T-cell (primary cell): ENCODE measurements at regions not wholly inside any gene's neighbourhood (a gene's known extent, or its start where the extent isn't known, plus 50 kb on each side); places are given as distances from the start of the nearest gene placed in this dataset.

ENCODE experiments used
- ATAC-seq, 4 experiments: fragments of 200-7000 bp in 3 of 4; fragments of 150-1000 bp in 1 of 4; cut with Tn5 transposase; replicated peaks in 1 of 4; 1 replicate in 3 of 4; 2 replicates in 1 of 4; pipeline ENCODE4 v1.10.0; 2021; ENCODE audit warnings: moderate library complexity in 3 of 4, mild to moderate bottlenecking in 2 of 4, moderate number of reproducible peaks in 1 of 4
- CTCF ChIA-PET, 2 donors: fragments of 300-600 bp; sonication (Branson Sonifier 250); formaldehyde crosslinking; loops; one replicate each; lab custom pipeline; 2022; ENCODE audit warnings: antibody characterized with exemption in 2 of 2; lab: Charles Lee
- POLR2A ChIA-PET, 2 donors: fragments of 300-600 bp; sonication (Branson Sonifier 250); formaldehyde crosslinking; loops; one replicate each; lab custom pipeline; 2022; ENCODE audit warnings: antibody characterized with exemption in 2 of 2; lab: Charles Lee
- DNase-seq, 35 experiments: peaks; one replicate each; pipeline versions ENCODE4 v3.0.0 to v3.0.0-alpha.2; 2013 to 2023
- H3K27ac ChIP-seq: one replicate; pipeline ENCODE4 v1.5.1; 2013; ENCODE audit warnings: low read length
- H3K27me3 ChIP-seq, 2 experiments: replicated peaks in 1 of 2; 1 replicate in 1 of 2; 2 replicates in 1 of 2; pipeline versions ENCODE4 v1.6.1 to v1.7.0; 2013; ENCODE audit warnings: low read length in 1 of 2, mixed read lengths in 1 of 2; ENCODE audit not compliant: control insufficient read depth in 2 of 2, insufficient read depth in 2 of 2; ENCODE audit errors: extremely low read depth in 1 of 2
- H3K36me3 ChIP-seq, 2 donors: 1 replicate in 1 of 2; 2 replicates in 1 of 2; pipeline versions ENCODE4 v1.6.1 to v1.7.0; 2013; ENCODE audit warnings: low read length in 1 of 2; ENCODE audit not compliant: control insufficient read depth in 2 of 2, insufficient read depth in 1 of 2; ENCODE audit errors: extremely low read depth in 1 of 2
- H3K4me1 ChIP-seq, 2 experiments: 1 replicate in 1 of 2; 2 replicates in 1 of 2; pipeline versions ENCODE4 v1.6.1 to v1.7.0; 2013; ENCODE audit warnings: low read length in 2 of 2, mixed read lengths in 1 of 2; ENCODE audit not compliant: insufficient read depth in 2 of 2, control insufficient read depth in 1 of 2; ENCODE audit errors: extremely low read depth in 1 of 2
- H3K4me3 ChIP-seq, 2 donors: 1 replicate in 1 of 2; 2 replicates in 1 of 2; pipeline versions ENCODE4 v1.5.1 to v1.7.0; 2013; ENCODE audit warnings: mild to moderate bottlenecking in 2 of 2, low read length in 1 of 2, moderate library complexity in 1 of 2; ENCODE audit not compliant: control insufficient read depth in 1 of 2; ENCODE audit errors: extremely low read depth in 1 of 2
- H3K9me3 ChIP-seq: 2 replicates; pipeline ENCODE4 v1.7.0; 2013
- H3K27ac Mint-ChIP-seq, 2 donors: one replicate each; pipeline ENCODE4 v1.8.0; 2020 to 2021; ENCODE audit warnings: mild to moderate bottlenecking in 2 of 2, mixed read lengths in 2 of 2
- H3K27me3 Mint-ChIP-seq, 2 donors: one replicate each; pipeline ENCODE4 v1.8.0; 2021 to 2022; ENCODE audit warnings: mixed read lengths in 2 of 2
- H3K36me3 Mint-ChIP-seq: one replicate; pipeline ENCODE4 v1.8.0; 2021; ENCODE audit warnings: mixed read lengths
- H3K4me1 Mint-ChIP-seq, 3 donors: one replicate each; pipeline ENCODE4 v1.8.0; 2020 to 2022; ENCODE audit warnings: mixed read lengths in 3 of 3, mild to moderate bottlenecking in 1 of 3
- H3K4me3 Mint-ChIP-seq, 3 donors: one replicate each; pipeline ENCODE4 v1.8.0; 2020 to 2022; ENCODE audit warnings: mild to moderate bottlenecking in 3 of 3, mixed read lengths in 3 of 3, moderate library complexity in 3 of 3
- H3K9me3 Mint-ChIP-seq, 3 donors: one replicate each; pipeline ENCODE4 v1.8.0; 2020 to 2022; ENCODE audit warnings: mixed read lengths in 3 of 3
- WGBS: methylation state at CpG from one replicate; pipeline ENCODE4 v1.1.5; 2013; ENCODE audit warnings: missing lambda C conversion rate; ENCODE audit not compliant: insufficient coverage; 5-methylcytosine and 5-hydroxymethylcytosine counted together

- Mint-ChIP-seq H3K9me3 (peaks cover 0 to 13% (median 5%) of the 10 kb centered on the region in 3 donors), H3K27me3 (no peaks in the 10 kb centered on the region), H3K27ac (no peak overlapping the region), H3K4me3 (no peak overlapping the region), H3K36me3 (no peaks in the 10 kb centered on the region), H3K4me1 (no peaks in the 10 kb centered on the region)
- ChIA-PET CTCF (interaction anchor here in 1 of 2 donors (0.6 kb wide), 1 partner anchor 44 kb away, joined by 3 read pairs; no protein-coding TSS in a partner anchor), POLR2A (no interaction called here)
- Histone ChIP-seq H3K36me3 (no peaks in the 10 kb centered on the region), H3K9me3 (no peaks in the 10 kb centered on the region), H3K4me1 (no peaks in the 10 kb centered on the region), H3K27ac (no peak overlapping the region), H3K4me3 (no peak overlapping the region), H3K27me3 (no peaks in the 10 kb centered on the region)
- DNase-seq (no peak), ATAC-seq (no peak)
Measured at GRCh38 chr16:76899767-76900166, 291.2 kb upstream of the MON1B start.

GRCh38 chr16:76900285-76901263, 290.4 kb upstream of the MON1B start:
- Histone ChIP-seq H3K27ac (no peak overlapping the region), H3K4me1 (no peaks in the 10 kb centered on the region), H3K4me3 (no peak overlapping the region), H3K27me3 (no peaks in the 10 kb centered on the region), H3K9me3 (no peaks in the 10 kb centered on the region), H3K36me3 (no peaks in the 10 kb centered on the region)
- ChIA-PET CTCF (interaction anchor here in 1 of 2 donors (0.6 kb wide), 1 partner anchor 45 kb away, joined by 3 read pairs; no protein-coding TSS in a partner anchor), POLR2A (no interaction called here)
- Mint-ChIP-seq H3K36me3 (no peaks in the 10 kb centered on the region), H3K27me3 (no peaks in the 10 kb centered on the region), H3K27ac (no peak overlapping the region), H3K4me3 (no peak overlapping the region), H3K4me1 (no peaks in the 10 kb centered on the region), H3K9me3 (peaks cover 0 to 13% (median 2%) of the 10 kb centered on the region in 3 donors)
- DNase-seq = no peak
- no CpG with 5 or more reads among the region's 6 CpGs for WGBS
- ATAC-seq = no peak

DNA sequence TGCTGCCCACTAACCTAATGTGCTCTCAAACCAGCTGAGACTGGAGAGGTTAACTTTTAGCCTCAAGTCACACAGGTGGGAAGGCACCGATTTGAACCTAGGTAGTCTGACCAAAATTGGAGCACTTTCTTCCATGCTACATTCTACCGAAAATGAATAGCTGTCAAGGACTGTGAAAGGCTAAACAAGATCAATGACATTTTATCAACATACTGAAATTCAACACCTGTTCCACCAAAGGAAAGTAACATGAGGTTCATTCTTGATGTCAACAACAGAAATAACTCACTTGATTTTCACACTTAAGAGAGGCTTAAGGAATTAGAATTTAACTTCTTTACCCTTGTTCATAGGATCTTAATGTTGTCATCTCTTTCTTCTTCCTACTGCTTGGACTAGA, 284.4 kb upstream of the MON1B start:
- DNase-seq = no peak
- no peaks in the 10 kb centered on the region for H3K36me3 Mint-ChIP-seq
- no peak overlapping the region for H3K4me3 Mint-ChIP-seq
- no peaks in the 10 kb centered on the region for H3K4me1 Mint-ChIP-seq
- no peak overlapping the region for H3K27ac Mint-ChIP-seq
- H3K27me3 ChIP-seq = no peaks in the 10 kb centered on the region
- no peak overlapping the region for H3K27ac ChIP-seq
- ChIA-PET POLR2A (no interaction called here), CTCF (no interaction called here)
- no peaks in the 10 kb centered on the region for H3K9me3 ChIP-seq
- H3K4me1 ChIP-seq = no peaks in the 10 kb centered on the region
- H3K4me3 ChIP-seq = no peak overlapping the region
- no peaks in the 10 kb centered on the region for H3K36me3 ChIP-seq
- H3K27me3 Mint-ChIP-seq = no peaks in the 10 kb centered on the region
- H3K9me3 Mint-ChIP-seq = peaks cover 0 to 7% (median 2%) of the 10 kb centered on the region in 3 donors
- WGBS = no CpG with 5 or more reads among the region's 2 CpGs
- ATAC-seq = no peak

- Histone ChIP-seq H3K27me3 (no peaks in the 10 kb centered on the region), H3K4me1 (no peaks in the 10 kb centered on the region), H3K36me3 (no peaks in the 10 kb centered on the region), H3K4me3 (no peak overlapping the region), H3K9me3 (no peaks in the 10 kb centered on the region), H3K27ac (no peak overlapping the region)
- H3K4me1 Mint-ChIP-seq = no peaks in the 10 kb centered on the region
- no peak overlapping the region for H3K27ac Mint-ChIP-seq
- POLR2A ChIA-PET = no interaction called here
- CTCF ChIA-PET = no interaction called here
- no CpG with 5 or more reads among the region's 3 CpGs for WGBS
- H3K9me3 Mint-ChIP-seq = peaks cover 0 to 4% (median 2%) of the 10 kb centered on the region in 3 donors
- H3K27me3 Mint-ChIP-seq = no peaks in the 10 kb centered on the region
- H3K4me3 Mint-ChIP-seq = no peak overlapping the region
- ATAC-seq (no peak), DNase-seq (no peak)
- H3K36me3 Mint-ChIP-seq = no peaks in the 10 kb centered on the region
Measured at GRCh38 chr16:76910931-76911330, 280.1 kb upstream of the MON1B start.

- peaks cover 0 to 5% (median 0%) of the 10 kb centered on the region in 3 donors for H3K9me3 Mint-ChIP-seq
- no peak overlapping the region for H3K27ac Mint-ChIP-seq
- ATAC-seq (no peak), DNase-seq (no peak)
- ChIA-PET CTCF (no interaction called here), POLR2A (interaction anchor here in 1 of 2 donors (0.6 kb wide), 2 partner anchors 12 to 421 kb away, joined by 3 to 8 read pairs; no protein-coding TSS in a partner anchor)
- no peak overlapping the region for H3K4me3 ChIP-seq
- H3K4me3 Mint-ChIP-seq = no peak overlapping the region
- H3K4me1 Mint-ChIP-seq = no peaks in the 10 kb centered on the region
- no peaks in the 10 kb centered on the region for H3K36me3 Mint-ChIP-seq
- H3K4me1 ChIP-seq = no peaks in the 10 kb centered on the region
- no peak overlapping the region for H3K27ac ChIP-seq
- no peaks in the 10 kb centered on the region for H3K27me3 ChIP-seq
- no CpG with 5 or more reads among the region's 1 CpG for WGBS
- no peaks in the 10 kb centered on the region for H3K36me3 ChIP-seq
- no peaks in the 10 kb centered on the region for H3K27me3 Mint-ChIP-seq
- no peaks in the 10 kb centered on the region for H3K9me3 ChIP-seq
Measured at GRCh38 chr16:76913046-76913445, 277.9 kb upstream of the MON1B start.

DNA sequence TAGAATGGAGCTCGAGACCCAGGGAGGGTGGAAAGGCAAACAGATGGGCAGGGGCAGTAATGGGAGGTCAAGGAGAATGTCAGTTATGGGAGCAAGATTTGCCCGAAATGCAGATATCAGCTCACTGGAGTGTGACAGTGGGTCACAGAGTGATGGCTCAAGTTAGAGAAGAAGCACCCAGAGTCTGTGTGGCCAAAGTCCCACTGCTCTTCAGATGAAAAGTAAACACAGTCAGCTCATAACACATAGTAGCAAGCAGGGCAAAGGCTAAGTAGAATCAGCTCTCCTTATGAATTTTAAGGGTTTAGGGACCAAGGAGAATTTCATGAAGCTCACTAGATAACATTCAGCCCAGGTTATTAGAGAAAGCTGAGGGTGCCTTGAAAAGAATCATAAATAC, 264.9 kb upstream of the MON1B start:
- Histone ChIP-seq H3K36me3 (no peaks in the 10 kb centered on the region), H3K4me1 (no peaks in the 10 kb centered on the region), H3K4me3 (no peak overlapping the region), H3K27ac (no peak overlapping the region), H3K27me3 (no peaks in the 10 kb centered on the region), H3K9me3 (no peaks in the 10 kb centered on the region)
- 82% methylated on average over 2 of the region's 2 CpGs for WGBS
- no peak for ATAC-seq
- no peak for DNase-seq
- CTCF ChIA-PET = no interaction called here
- peaks cover 3 to 4% (median 4%) of the 10 kb centered on the region in 3 donors for H3K9me3 Mint-ChIP-seq
- no peaks in the 10 kb centered on the region for H3K36me3 Mint-ChIP-seq
- H3K27me3 Mint-ChIP-seq = peaks cover 0 to 3% of the 10 kb centered on the region in 2 donors
- no peak overlapping the region for H3K27ac Mint-ChIP-seq
- H3K4me3 Mint-ChIP-seq = no peak overlapping the region
- POLR2A ChIA-PET = no interaction called here
- no peaks in the 10 kb centered on the region for H3K4me1 Mint-ChIP-seq
